ENCODE measurements at regions not wholly inside any gene's neighbourhood (a gene's known extent, or its start where the extent isn't known, plus 50 kb on each side); places are given as distances from the start of the nearest gene placed in this dataset.
"Not testable (repeated sequence)": the region's sequence is repeated elsewhere in the genome, so short reads cannot be mapped to it uniquely, and the experiment has no call there.

GRCh38 chr2:84231478-84231877 is 227.6 kb downstream of the SUCLG1 start:
- DNase-seq (ENCODE audit: low read depth) = no peak
- no peak overlapping the region for H3K4me3 ChIP-seq (ENCODE audit: low read depth, low read length)

- no peak overlapping the region for H3K4me3 ChIP-seq (ENCODE audit: low read depth, low read length)
- DNase-seq (ENCODE audit: low read depth) = no peak
Observed at GRCh38 chr2:84224121-84224520, 235.0 kb downstream of the SUCLG1 start.

GRCh38 chr2:84223191-84223590 is 235.9 kb downstream of the SUCLG1 start:
- no peak for DNase-seq (ENCODE audit: low read depth)
- H3K4me3 ChIP-seq (ENCODE audit: low read depth, low read length) = no peak overlapping the region

- H3K4me3 ChIP-seq (ENCODE audit: low read depth, low read length); DNase-seq (ENCODE audit: low read depth): not testable (repeated sequence)
Observed at GRCh38 chr2:84221102-84221501, 238.0 kb downstream of the SUCLG1 start.

GRCh38 chr2:84217456-84217855 is 241.6 kb downstream of the SUCLG1 start:
- H3K4me3 ChIP-seq (ENCODE audit: low read depth, low read length) = no peak overlapping the region
- no peak for DNase-seq (ENCODE audit: low read depth)

- DNase-seq (ENCODE audit: low read depth) = no peak
- H3K4me3 ChIP-seq (ENCODE audit: low read depth, low read length) = no peak overlapping the region
Observed at GRCh38 chr2:84214455-84214854, 244.6 kb downstream of the SUCLG1 start.

GRCh38 chr2:84212611-84213314 is 246.3 kb downstream of the SUCLG1 start:
- DNase-seq (ENCODE audit: low read depth) = no peak
- H3K4me3 ChIP-seq (ENCODE audit: low read depth, low read length) = no peak overlapping the region

GRCh38 chr2:84209941-84210340 is 249.1 kb downstream of the SUCLG1 start:
- H3K4me3 ChIP-seq (ENCODE audit: low read depth, low read length) = no peak overlapping the region
- no peak for DNase-seq (ENCODE audit: low read depth)

GRCh38 chr2:84204995-84205394 is 254.1 kb downstream of the SUCLG1 start:
- H3K4me3 ChIP-seq (ENCODE audit: low read depth, low read length) = no peak overlapping the region
- no peak for DNase-seq (ENCODE audit: low read depth)

- DNase-seq (ENCODE audit: low read depth) = no peak
- H3K4me3 ChIP-seq (ENCODE audit: low read depth, low read length) = no peak overlapping the region
Observed at GRCh38 chr2:84202166-84202565, 256.9 kb downstream of the SUCLG1 start.

- H3K4me3 ChIP-seq (ENCODE audit: low read depth, low read length) = no peak overlapping the region
- DNase-seq (ENCODE audit: low read depth) = no peak
Observed at GRCh38 chr2:84201158-84201557, 257.9 kb downstream of the SUCLG1 start.

GRCh38 chr2:84197901-84198300 is 261.2 kb downstream of the SUCLG1 start:
- no peak for DNase-seq (ENCODE audit: low read depth)
- H3K4me3 ChIP-seq (ENCODE audit: low read depth, low read length) = no peak overlapping the region

- no peak for DNase-seq (ENCODE audit: low read depth)
Observed at GRCh38 chr2:84194949-84195644, 264.0 kb downstream of the SUCLG1 start.

GRCh38 chr2:84194181-84194580 is 264.9 kb downstream of the SUCLG1 start:
- H3K4me3 ChIP-seq (ENCODE audit: low read depth, low read length) = no peak overlapping the region
- DNase-seq (ENCODE audit: low read depth) = no peak

More at GRCh38 chr2:84194949-84195644, 264.0 kb downstream of the SUCLG1 start:
- no peak overlapping the region for H3K4me3 ChIP-seq (ENCODE audit: low read depth, low read length)

- DNase-seq (ENCODE audit: low read depth) = no peak
- H3K4me3 ChIP-seq (ENCODE audit: low read depth, low read length) = no peak overlapping the region
Observed at GRCh38 chr2:84187258-84187657, 271.8 kb downstream of the SUCLG1 start.

- no peak overlapping the region for H3K4me3 ChIP-seq (ENCODE audit: low read depth, low read length)
- DNase-seq (ENCODE audit: low read depth) = no peak
Observed at GRCh38 chr2:84181927-84182326, 277.2 kb downstream of the SUCLG1 start.

- H3K4me3 ChIP-seq (ENCODE audit: low read depth, low read length) = no peak overlapping the region
- DNase-seq (ENCODE audit: low read depth) = no peak
Observed at GRCh38 chr2:84177733-84178132, 281.3 kb downstream of the SUCLG1 start.

- no peak overlapping the region for H3K4me3 ChIP-seq (ENCODE audit: low read depth, low read length)
- DNase-seq (ENCODE audit: low read depth) = no peak
Observed at GRCh38 chr2:84175970-84176369, 283.1 kb downstream of the SUCLG1 start.

GRCh38 chr2:84175340-84175739 is 283.7 kb downstream of the SUCLG1 start:
- H3K4me3 ChIP-seq (ENCODE audit: low read depth, low read length) = no peak overlapping the region
- no peak for DNase-seq (ENCODE audit: low read depth)

GRCh38 chr2:84173041-84173440 is 286.0 kb downstream of the SUCLG1 start:
- no peak for DNase-seq (ENCODE audit: low read depth)
- H3K4me3 ChIP-seq (ENCODE audit: low read depth, low read length) = no peak overlapping the region

- no peak overlapping the region for H3K4me3 ChIP-seq (ENCODE audit: low read depth, low read length)
- DNase-seq (ENCODE audit: low read depth) = no peak
Observed at GRCh38 chr2:84170979-84171378, 288.1 kb downstream of the SUCLG1 start.

All from skeletal muscle cell (primary cell).